B cell (primary cell): ENCODE measurements at regions not wholly inside any gene's neighbourhood (a gene's known extent, or its start where the extent isn't known, plus 50 kb on each side); places are given as distances from the start of the nearest gene placed in this dataset.

Source experiments
- CTCF ChIP-seq: fragments of 200-600 bp; IDR thresholded peaks from one replicate; pipeline ENCODE4 v1.8.0; 2022; ENCODE audit warnings: antibody characterized with exemption, mild to moderate bottlenecking
- EZH2 ChIP-seq: IDR thresholded peaks from 2 replicates; pipeline ENCODE4 v1.6.1; 2012; ENCODE audit warnings: borderline replicate concordance, low read depth, mild to moderate bottlenecking, moderate library complexity, low read length; ENCODE audit not compliant: insufficient read depth, poor library complexity, severe bottlenecking

GRCh38 chr5:139741823-139742172 is 53.8 kb upstream of the PSD2 start:
- TF ChIP-seq CTCF = no peak
- no peak for TF ChIP-seq EZH2
